ENCODE measurements at regions not wholly inside any gene's neighbourhood (a gene's known extent, or its start where the extent isn't known, plus 50 kb on each side); places are given as distances from the start of the nearest gene placed in this dataset.

DNA sequence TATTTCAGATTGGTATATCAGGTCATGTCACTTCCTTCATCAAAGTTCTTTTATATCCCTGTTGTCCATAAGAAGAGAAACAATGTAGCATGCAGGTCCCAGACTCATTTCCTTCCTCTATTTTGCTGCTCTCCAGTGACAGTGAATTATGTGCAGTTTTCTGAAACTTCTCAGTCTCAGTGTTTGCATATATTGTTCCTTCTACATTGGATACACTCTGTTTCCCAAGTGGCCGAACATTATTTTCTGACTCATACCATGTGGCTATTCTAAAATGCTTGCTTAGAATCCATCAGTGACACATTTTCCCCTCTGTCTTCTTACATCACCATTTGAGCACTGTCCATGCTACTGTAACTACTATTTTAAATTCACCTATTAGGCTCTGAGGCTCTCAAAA, 305.7 kb downstream of the PDHA2 start:
- POLR2A ChIA-PET (ENCODE audit: unreplicated experiment), result no interaction called here
- TF ChIP-seq BHLHE40 (IDR thresholded peaks at IDR 0.05; ENCODE audit: low read depth, low read length), result no peak
- no peak for TF ChIP-seq FOS (IDR thresholded peaks at IDR 0.05; ENCODE audit: low read depth, low read length)
- TF ChIP-seq RAD21 (IDR thresholded peaks at IDR 0.05; ENCODE audit: low read length), result no peak
- TF ChIP-seq, protein P1, sequence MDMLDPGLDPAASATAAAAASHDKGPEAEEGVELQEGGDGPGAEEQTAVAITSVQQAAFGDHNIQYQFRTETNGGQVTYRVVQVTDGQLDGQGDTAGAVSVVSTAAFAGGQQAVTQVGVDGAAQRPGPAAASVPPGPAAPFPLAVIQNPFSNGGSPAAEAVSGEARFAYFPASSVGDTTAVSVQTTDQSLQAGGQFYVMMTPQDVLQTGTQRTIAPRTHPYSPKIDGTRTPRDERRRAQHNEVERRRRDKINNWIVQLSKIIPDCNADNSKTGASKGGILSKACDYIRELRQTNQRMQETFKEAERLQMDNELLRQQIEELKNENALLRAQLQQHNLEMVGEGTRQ (IDR thresholded peaks at IDR 0.05; ENCODE audit: low read depth, low read length), result no peak
- TF ChIP-seq RCOR1 (IDR thresholded peaks at IDR 0.05; ENCODE audit: insufficient replicate concordance, low read length), result no peak
- TF ChIP-seq SMC3 (IDR thresholded peaks at IDR 0.05; ENCODE audit: low read depth, low read length), result no peak
- TF ChIP-seq, protein P2, sequence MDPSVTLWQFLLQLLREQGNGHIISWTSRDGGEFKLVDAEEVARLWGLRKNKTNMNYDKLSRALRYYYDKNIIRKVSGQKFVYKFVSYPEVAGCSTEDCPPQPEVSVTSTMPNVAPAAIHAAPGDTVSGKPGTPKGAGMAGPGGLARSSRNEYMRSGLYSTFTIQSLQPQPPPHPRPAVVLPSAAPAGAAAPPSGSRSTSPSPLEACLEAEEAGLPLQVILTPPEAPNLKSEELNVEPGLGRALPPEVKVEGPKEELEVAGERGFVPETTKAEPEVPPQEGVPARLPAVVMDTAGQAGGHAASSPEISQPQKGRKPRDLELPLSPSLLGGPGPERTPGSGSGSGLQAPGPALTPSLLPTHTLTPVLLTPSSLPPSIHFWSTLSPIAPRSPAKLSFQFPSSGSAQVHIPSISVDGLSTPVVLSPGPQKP (IDR thresholded peaks at IDR 0.05; ENCODE audit: borderline replicate concordance, low read depth, low read length), result no peak
- TF ChIP-seq MAZ (IDR thresholded peaks at IDR 0.05; ENCODE audit: borderline replicate concordance, low read depth, low read length), result no peak
- TF ChIP-seq, protein P3, sequence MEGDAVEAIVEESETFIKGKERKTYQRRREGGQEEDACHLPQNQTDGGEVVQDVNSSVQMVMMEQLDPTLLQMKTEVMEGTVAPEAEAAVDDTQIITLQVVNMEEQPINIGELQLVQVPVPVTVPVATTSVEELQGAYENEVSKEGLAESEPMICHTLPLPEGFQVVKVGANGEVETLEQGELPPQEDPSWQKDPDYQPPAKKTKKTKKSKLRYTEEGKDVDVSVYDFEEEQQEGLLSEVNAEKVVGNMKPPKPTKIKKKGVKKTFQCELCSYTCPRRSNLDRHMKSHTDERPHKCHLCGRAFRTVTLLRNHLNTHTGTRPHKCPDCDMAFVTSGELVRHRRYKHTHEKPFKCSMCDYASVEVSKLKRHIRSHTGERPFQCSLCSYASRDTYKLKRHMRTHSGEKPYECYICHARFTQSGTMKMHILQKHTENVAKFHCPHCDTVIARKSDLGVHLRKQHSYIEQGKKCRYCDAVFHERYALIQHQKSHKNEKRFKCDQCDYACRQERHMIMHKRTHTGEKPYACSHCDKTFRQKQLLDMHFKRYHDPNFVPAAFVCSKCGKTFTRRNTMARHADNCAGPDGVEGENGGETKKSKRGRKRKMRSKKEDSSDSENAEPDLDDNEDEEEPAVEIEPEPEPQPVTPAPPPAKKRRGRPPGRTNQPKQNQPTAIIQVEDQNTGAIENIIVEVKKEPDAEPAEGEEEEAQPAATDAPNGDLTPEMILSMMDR (conservative IDR thresholded peaks at IDR 0.05; ENCODE audit: low read depth, low read length), result no peak
- TF ChIP-seq MAFK (IDR thresholded peaks at IDR 0.05; ENCODE audit: low read depth, low read length), result no peak
- TF ChIP-seq CEBPB (IDR thresholded peaks at IDR 0.05; ENCODE audit: low read depth, low read length), result no peak
- no peak for TF ChIP-seq CHD1 (IDR thresholded peaks at IDR 0.05; ENCODE audit: low read depth, low read length)
- Histone ChIP-seq H3K27ac (ENCODE audit: insufficient read depth, low read length) (no peak overlapping the region), H3K9me3 (ENCODE audit: control insufficient read depth, insufficient read depth, low read length) (no peaks in the 10 kb centered on the region; the same call in 1 of the 2 replicates), H3K36me3 (ENCODE audit: control insufficient read depth, insufficient read depth, low read length) (no peaks in the 10 kb centered on the region), H4K8ac (ENCODE audit: low read depth in 2 of 2, low read length in 2 of 2) (no peak overlapping the region), H3K18ac (ENCODE audit: low read depth, low read length) (no peak overlapping the region), H3K14ac (replicated peaks; ENCODE audit: low read depth, low read length) (no peak overlapping the region), H2AK5ac (ENCODE audit: low read depth, low read length) (no peak overlapping the region), H4K91ac (ENCODE audit: insufficient read depth, low read depth, low read length) (no peak overlapping the region), H3K4me3 (ENCODE audit: insufficient read depth, low read depth, low read length) (no peak overlapping the region), H3K23ac (ENCODE audit: low read depth, low read length) (no peak overlapping the region), H2BK20ac (ENCODE audit: low read depth, low read length) (no peak overlapping the region), H3K27me3 (ENCODE audit: control insufficient read depth, insufficient read depth, low read length) (no peaks in the 10 kb centered on the region), H2BK15ac (ENCODE audit: low read depth, low read length) (no peak overlapping the region), H3K79me1 (ENCODE audit: low read depth in 1 of 2, low read length in 2 of 2) (no peaks in the 10 kb centered on the region), H4K5ac (ENCODE audit: low read depth, low read length) (no peak overlapping the region), H2AK9ac (replicated peaks; ENCODE audit: low read depth, low read length, poor library complexity) (no peak overlapping the region), H2AFZ (replicated peaks; ENCODE audit: low read length, poor library complexity) (no peak overlapping the region), H3K4me1 (ENCODE audit: control insufficient read depth, insufficient read depth, low read length) (no peaks in the 10 kb centered on the region), H2BK120ac (ENCODE audit: low read depth, low read length) (no peak overlapping the region), H3K4ac (ENCODE audit: low read depth, low read length) (no peak overlapping the region), H2BK5ac (ENCODE audit: low read depth, low read length, poor library complexity, severe bottlenecking) (no peak overlapping the region), H3K56ac (ENCODE audit: extremely low read depth, insufficient read depth, low read length) (no peak overlapping the region), H3K9me1 (ENCODE audit: insufficient read depth, low read length) (no peaks in the 10 kb centered on the region), H3K4me2 (ENCODE audit: low read depth, low read length) (no peak overlapping the region), H3K9ac (ENCODE audit: low read depth, low read length) (no peak overlapping the region), H4K20me1 (ENCODE audit: insufficient read depth, low read length) (no peaks in the 10 kb centered on the region)
- dilution Hi-C loops (cut with HindIII; ENCODE audit: low sequenced_read_pairs, unreplicated experiment) (no loop called here), intact Hi-C loops (cut with micrococcal nuclease) (no loop called here), in situ Hi-C loops (cut with MboI; ENCODE audit: low sequenced_read_pairs) (no loop called here)
- DNase-seq (no peak), ATAC-seq (ENCODE audit: low read depth) (no peak)
- WGBS, 2 experiments (ENCODE audit: extremely low coverage in 2 of 2, insufficient read length in 1 of 2), result 50% methylated on average over 1 of the region's 1 CpG; no CpG with 5 or more reads in 1 of the 2 experiments
- CTCF ChIA-PET, result no interaction called here
- no TSS peak for BruUV-seq (replicated peaks)
